NCI-H2196 treated with DMSO at 0.1 percent for 48 hours (cell line): ENCODE measurements at regions not wholly inside any gene's neighbourhood (a gene's known extent, or its start where the extent isn't known, plus 50 kb on each side); places are given as distances from the start of the nearest gene placed in this dataset.

Experiments
- DNase-seq: peaks from one replicate; lab custom pipeline; 2025; ENCODE audit not compliant: unreplicated experiment; lab: John Stamatoyannopoulos, UW

- DNase-seq, result no peak
These were observed 327.5 kb upstream of the TBL1XR1 start for GRCh38 chr3:177524742-177525141.

GRCh38 chr3:177525414-177525813 lies 328.1 kb upstream of the TBL1XR1 start:
- DNase-seq, result no peak

- DNase-seq, result no peak
These were observed 328.9 kb upstream of the TBL1XR1 start for GRCh38 chr3:177525987-177526712.

GRCh38 chr3:177527182-177527581 lies 329.9 kb upstream of the TBL1XR1 start:
- no peak for DNase-seq

GRCh38 chr3:177528306-177529070 lies 331.2 kb upstream of the TBL1XR1 start:
- no peak for DNase-seq

GRCh38 chr3:177529071-177529550 lies 331.8 kb upstream of the TBL1XR1 start:
- no peak for DNase-seq

GRCh38 chr3:177529716-177530335 lies 332.5 kb upstream of the TBL1XR1 start:
- no peak for DNase-seq

GRCh38 chr3:177530908-177531307 lies 333.6 kb upstream of the TBL1XR1 start:
- no peak for DNase-seq

- DNase-seq, result no peak
These were observed 339.6 kb upstream of the TBL1XR1 start for GRCh38 chr3:177536873-177537272.

- no peak for DNase-seq
These were observed 340.3 kb upstream of the TBL1XR1 start for GRCh38 chr3:177537612-177538011.

- no peak for DNase-seq
These were observed 340.9 kb upstream of the TBL1XR1 start for GRCh38 chr3:177538048-177538749.

GRCh38 chr3:177538750-177539730 lies 341.8 kb upstream of the TBL1XR1 start:
- DNase-seq, result no peak

GRCh38 chr3:177541541-177541940 lies 344.3 kb upstream of the TBL1XR1 start:
- no peak for DNase-seq

- DNase-seq, result no peak
These were observed 348.7 kb upstream of the TBL1XR1 start for GRCh38 chr3:177545964-177546363.

GRCh38 chr3:177547711-177548350 lies 350.5 kb upstream of the TBL1XR1 start:
- DNase-seq, result no peak

GRCh38 chr3:177550667-177551066 lies 353.4 kb upstream of the TBL1XR1 start:
- no peak for DNase-seq

- no peak for DNase-seq
These were observed 354.2 kb upstream of the TBL1XR1 start for GRCh38 chr3:177551431-177551836.

- DNase-seq, result no peak
These were observed 354.8 kb upstream of the TBL1XR1 start for GRCh38 chr3:177552051-177552450.

- no peak for DNase-seq
These were observed 355.7 kb upstream of the TBL1XR1 start for GRCh38 chr3:177553012-177553411.

GRCh38 chr3:177553579-177553978 lies 356.3 kb upstream of the TBL1XR1 start:
- DNase-seq, result peak; percentile 56
